NCI-H2081 (cell line): ENCODE measurements at regions not wholly inside any gene's neighbourhood (a gene's known extent, or its start where the extent isn't known, plus 50 kb on each side); places are given as distances from the start of the nearest gene placed in this dataset.

Source experiments
- DNase-seq, 2 experiments: peaks; one replicate each; lab custom pipeline; 2025; lab: John Stamatoyannopoulos, UW

- DNase-seq = no peak
These were observed 177.1 kb upstream of the ALG10B start for GRCh38 chr12:38139456-38139855.

DNA sequence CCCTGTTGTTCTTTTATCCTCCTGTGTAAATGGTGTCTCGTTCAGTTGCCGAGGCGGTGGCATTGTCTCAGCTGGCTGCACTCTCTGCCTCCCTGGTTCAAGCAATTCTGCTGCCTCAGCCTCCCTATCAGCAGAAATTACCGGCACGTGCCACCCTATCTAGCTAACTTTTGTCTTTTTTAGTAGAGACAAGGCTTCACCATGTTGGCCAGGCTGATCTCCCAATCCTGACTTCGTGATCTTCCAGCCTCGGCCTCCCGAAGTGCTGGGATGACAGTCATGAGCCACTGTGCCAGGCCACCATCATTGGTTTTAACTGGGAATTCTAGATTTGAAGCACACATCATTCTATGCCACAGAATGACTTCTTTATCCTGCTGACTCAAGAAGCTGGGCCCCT, 175.3 kb upstream of the ALG10B start:
- no peak for DNase-seq

DNA sequence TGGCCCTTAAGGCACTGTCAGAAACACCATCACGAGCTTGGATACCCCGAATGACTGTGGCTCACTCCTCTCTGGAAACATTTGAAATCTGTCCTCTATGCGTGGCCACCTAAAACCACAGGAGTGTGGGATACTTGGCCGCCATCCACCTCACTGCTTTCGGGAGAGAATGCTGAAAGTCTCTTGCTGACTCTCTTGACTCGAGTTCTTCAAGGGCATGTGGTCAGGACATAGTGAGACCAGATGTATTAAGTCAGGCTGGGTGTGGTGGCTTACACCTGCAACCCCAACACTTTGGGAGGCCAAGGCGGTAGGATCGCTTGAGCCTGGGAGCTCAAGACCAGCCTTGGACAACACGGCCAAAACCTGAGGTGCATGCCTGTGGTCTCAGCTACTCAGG, 174.7 kb upstream of the ALG10B start:
- no peak for DNase-seq

DNA sequence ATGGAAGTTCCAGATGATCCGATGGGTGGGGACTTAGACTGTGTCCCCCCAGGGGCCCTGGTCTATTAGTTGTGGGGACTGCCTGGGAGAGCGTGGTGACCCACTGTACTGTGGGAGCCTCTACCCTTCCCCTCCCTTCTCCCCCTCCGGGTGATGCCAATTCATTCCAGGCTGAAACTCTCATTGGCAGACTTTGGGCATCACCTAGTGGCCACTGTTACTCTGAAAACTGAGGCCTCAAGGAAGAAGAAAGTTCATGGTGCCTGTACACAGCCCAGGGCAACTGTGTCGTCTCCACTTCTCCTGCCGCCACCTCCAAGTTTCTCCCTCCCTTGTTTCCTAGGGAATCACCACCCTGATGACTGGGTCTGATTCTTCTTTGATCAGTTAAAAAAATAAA, 173.6 kb upstream of the ALG10B start:
- DNase-seq = no peak

DNA sequence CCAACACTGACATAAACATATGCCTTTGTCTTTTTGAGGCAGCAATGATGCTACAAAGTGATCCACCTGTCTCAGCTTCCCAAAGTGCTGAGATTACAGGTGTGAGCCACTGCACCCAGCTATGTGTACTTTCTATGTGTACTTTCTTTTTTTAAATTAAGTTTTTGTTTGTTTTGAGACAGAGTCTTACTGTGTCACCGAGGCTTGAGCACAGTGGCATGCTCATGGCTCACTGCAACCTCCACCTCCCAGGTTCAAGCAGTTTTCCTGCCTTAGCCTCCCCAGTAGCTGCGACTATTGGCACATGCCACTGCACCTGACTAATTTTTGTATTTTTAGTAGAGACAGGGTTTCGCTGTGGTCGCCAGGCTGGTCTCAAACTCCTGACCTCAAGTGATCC, 172.5 kb upstream of the ALG10B start:
- DNase-seq = no peak

DNA sequence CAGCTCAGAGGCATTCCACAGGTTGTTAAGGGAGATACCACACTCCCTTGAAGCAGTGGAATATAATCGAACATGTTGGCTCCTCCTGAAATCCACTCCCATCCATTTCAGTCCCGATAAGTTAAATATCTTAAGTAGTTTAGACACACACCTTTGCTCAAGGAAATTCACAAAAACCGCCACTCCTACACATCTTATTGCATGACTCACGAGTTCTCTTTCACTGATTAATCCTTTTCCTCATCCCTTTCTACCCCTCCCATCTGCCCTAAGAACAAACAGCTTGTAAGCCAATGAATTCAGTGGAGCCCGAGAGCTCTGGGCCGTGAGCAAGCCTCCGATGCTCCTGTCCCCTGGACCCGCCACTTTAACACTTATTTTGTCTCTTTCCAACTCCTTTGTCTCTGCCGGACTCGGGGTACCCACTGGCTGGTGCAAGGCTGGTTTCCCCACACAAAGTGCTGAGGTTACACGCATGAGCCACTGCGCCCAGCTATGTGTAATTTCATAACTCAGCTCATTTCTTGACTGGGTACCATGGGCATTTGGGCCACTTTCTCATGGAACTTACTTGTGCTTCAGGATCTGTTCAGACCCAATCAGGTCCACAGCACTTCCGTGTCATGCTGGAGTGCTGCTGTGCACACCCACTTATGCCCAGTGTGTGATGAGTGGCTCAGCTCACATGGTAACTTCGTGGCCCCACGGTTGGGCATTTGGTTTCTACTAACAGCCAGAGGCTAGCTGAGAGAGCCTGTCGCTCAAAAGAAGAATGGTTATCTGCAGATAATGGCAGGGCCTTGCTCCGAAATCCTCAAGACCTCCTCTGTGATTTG, 171.8 kb upstream of the ALG10B start:
- no peak for DNase-seq

GRCh38 chr12:38149395-38150073, 167.0 kb upstream of the ALG10B start:
- no peak for DNase-seq

DNA sequence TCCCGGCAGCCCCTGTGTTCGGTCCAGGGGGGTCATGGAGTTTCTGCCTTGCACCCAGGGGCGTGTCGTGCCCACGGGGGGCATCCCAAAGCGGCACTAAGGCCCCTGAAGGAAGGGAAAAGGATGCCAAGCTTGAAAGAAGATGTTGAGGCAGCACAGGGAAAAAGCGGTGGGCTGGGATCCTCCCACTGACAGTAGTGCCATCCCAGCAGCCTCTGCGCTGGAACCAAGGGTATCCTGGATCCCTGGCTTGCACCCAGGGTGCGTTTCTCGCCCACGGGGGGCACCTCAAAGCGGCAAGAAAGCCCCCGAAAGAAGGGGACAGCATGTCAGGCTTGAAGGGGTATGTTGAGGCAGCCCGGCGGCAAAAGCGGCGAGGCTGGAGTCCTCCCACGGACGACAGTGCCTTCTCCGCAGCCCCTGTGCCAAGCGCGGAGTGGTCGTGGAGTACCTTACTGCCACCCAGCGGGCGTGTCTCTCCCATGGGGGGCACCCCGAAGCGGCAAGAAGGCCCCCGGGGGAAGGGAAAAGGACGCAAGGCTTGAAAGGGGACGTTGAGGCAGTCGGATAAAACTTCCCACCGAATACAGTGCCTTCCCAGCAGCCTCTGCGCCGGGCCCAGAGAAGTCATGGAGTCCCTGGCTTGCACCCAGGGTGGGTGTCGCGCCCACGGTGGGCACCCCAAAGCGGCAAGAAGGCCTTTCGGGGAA, 164.4 kb upstream of the ALG10B start:
- no peak for DNase-seq

DNA sequence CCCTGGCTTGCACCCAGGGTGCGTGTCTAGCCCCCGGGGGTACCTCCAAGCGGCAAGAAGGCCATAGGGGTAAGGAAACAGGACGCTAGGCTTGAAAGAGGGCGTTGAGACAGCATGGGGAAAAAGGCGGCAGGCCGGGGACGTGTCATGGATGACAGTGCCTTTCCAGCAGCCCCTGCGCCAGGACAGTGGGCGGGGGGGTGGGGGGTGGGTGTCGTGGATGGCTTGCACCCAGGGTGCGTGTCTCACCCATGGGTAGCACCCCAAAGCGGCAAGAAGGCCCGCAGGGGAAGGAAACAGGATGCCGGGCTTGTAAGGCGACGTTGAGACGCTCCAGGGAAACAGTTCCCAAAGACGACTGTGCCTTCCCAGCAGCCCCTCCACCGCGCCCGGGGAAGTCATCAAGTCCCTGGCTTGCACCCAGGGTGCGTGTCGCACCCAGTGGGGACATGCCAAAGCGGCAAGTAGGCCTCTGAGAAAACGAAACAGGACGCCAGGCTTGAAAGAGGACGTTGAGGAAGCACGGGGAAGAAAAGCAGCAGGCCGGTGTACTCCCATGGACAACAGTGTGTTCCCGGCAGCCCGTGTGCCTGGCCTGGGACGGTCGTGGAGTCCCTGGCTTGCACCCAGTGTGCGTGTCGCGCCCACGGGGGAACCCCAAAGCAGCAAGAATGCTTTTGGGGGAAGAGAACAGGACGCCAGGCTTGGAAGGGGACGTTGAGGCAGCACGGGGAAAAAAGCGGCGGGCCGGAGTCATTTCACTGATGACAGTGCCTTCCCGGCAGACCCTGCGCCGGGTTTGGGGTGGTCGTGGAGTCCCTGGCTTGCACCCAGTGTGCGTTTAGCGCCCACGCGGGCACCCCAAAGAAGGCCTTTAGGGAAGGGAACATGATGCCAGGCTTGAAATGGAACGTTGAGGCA, 163.5 kb upstream of the ALG10B start:
- DNase-seq = no peak

DNA sequence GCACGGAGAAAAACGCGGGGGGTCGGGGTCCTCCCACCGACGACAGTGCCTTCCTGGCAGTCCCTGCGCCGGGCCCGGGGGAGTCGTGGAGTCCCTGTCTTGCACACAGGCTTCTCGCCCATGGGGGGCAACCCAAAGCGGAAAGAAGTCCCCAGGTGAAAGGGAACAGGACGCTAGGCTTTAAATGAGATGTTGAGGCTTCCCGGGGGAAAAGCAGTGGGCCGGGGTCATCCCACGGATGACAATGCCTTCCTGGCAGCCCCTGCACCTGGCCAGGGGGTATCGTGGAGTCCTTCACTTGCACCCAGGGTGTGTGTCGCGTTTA, 162.9 kb upstream of the ALG10B start:
- DNase-seq = no peak

DNA sequence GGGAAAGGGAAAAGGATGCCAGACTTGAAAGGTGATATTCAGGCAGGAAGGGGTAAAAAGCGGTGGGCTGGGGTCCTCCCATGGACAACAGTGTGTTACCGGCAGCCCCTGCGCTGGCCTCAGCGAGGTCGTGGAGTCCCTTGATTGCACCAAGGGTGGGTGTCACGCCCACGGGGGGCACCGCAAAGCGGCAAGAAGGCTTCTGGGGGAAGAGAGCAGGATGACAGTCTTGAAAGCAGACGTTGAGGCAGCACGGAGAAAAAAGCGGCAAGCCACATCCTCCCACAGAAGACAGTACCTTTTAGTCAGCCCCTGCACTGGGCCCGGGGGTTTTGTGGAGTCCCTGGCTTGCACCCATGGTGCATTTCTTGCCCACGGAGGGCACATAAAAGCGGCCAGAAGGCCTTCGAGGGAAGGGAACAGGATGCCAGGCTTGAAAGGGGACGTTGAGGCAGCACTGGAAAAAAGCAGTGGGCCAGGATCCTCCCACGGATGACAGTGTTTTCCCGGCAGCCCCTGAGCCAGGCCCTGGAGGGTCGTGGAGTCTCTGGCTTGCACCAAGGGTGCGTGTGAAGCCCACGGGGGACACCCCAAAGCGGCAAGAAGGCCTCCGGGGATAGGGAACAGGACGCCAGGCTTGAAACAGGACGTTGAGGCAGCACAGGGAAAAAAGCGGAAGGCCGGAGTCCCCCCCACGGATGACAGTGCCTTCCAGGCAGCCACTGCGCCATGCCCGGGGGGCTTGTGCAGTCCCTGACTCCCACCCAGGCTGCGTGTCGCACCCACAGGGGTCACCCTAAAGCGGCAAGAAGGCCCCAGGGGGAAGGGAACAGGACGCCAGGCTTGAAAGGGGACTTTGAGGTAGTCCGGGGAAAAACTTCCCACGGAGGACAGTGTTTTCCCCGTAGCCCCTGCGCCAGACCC, 162.2 kb upstream of the ALG10B start:
- no peak for DNase-seq

- no peak for DNase-seq
These were observed 161.6 kb upstream of the ALG10B start for GRCh38 chr12:38155020-38155395.

- no peak for DNase-seq
These were observed 160.8 kb upstream of the ALG10B start for GRCh38 chr12:38155526-38156496.

GRCh38 chr12:38156497-38157245, 159.9 kb upstream of the ALG10B start:
- no peak for DNase-seq

- no peak for DNase-seq
These were observed 159.2 kb upstream of the ALG10B start for GRCh38 chr12:38157274-38157932.

DNA sequence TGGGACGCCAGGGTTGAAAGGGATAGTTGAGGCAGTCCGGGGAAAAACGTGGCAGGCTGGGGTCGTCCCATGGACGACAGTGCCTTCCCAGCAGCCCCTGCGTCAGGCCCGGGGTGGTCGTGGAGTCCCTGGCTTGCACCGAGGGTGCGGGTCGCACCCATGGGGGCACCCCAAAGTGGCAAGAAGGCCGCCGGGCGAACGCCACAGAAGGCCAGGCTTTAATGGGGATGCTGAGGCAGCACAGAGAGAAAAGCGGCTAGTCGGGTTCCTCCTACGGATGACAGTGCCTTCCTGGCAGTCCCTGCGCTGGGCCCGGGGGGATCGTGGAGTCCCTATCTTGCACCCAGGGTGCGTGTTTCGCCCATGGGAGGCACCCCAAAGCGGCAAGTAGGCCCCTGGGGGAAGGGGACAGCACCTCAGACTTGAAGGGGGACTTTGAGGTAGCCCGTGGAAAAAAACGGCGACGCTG, 158.6 kb upstream of the ALG10B start:
- no peak for DNase-seq

- DNase-seq = no peak
These were observed 158.0 kb upstream of the ALG10B start for GRCh38 chr12:38158428-38159091.

- DNase-seq = no peak
These were observed 157.5 kb upstream of the ALG10B start for GRCh38 chr12:38159092-38159551.
